ENCODE measurements at regions not wholly inside any gene's neighbourhood (a gene's known extent, or its start where the extent isn't known, plus 50 kb on each side); places are given as distances from the start of the nearest gene placed in this dataset.
A peak's percentile ranks its signal among the peaks of the same experiment; 100 is the strongest.

GRCh38 chr6:44004625-44005506 is 122.4 kb downstream of the MRPL14 start:
- Histone ChIP-seq H3K27me3 (replicated peaks in 1 of 2; ENCODE audit: control insufficient read depth in 2 of 2, insufficient read depth in 2 of 2, low read length in 1 of 2) (peaks cover 0 to 4% of the 10 kb centered on the region in 2 experiments; a peak in 2 of 4 replicates), H4K20me1 (ENCODE audit: control insufficient read depth, insufficient read depth) (no peaks in the 10 kb centered on the region), H3K79me2 (ENCODE audit: control insufficient read depth, insufficient read depth, low read length) (no peaks in the 10 kb centered on the region; the same call in 1 of the 2 replicates), H3K4me1 (ENCODE audit: control insufficient read depth, insufficient read depth, low read length) (peaks cover 20% of the 10 kb centered on the region), H2AFZ (ENCODE audit: control insufficient read depth, low read depth, low read length) (no peak overlapping the region), H3K9ac (ENCODE audit: control insufficient read depth, insufficient read depth, low read length) (no peak overlapping the region), H3K9me3 (replicated peaks; ENCODE audit: control insufficient read depth, insufficient read depth, low read length) (no peaks in the 10 kb centered on the region), H3K36me3 (ENCODE audit: control insufficient read depth in 2 of 2, insufficient read depth in 2 of 2, low read length in 1 of 2) (no peaks in the 10 kb centered on the region), H3K4me2 (ENCODE audit: control insufficient read depth, insufficient read depth) (no peak overlapping the region), H3K27ac (ENCODE audit: control insufficient read depth, insufficient read depth) (no peak overlapping the region), H3K4me3 (no peak overlapping the region)
- RAD21 ChIA-PET (ENCODE audit: unreplicated experiment) = interaction anchor here (0.8 to 8.3 kb wide), 10 partner anchors 14 to 231 kb away, joined by 3 to 138 read pairs (median 4); no protein-coding TSS in a partner anchor
- WGBS (ENCODE audit: insufficient coverage, insufficient replicate concordance, low lambda C conversion rate, missing lambda C conversion rate) = 23% methylated on average over 6 of the region's 7 CpGs
- intact Hi-C loops (cut with micrococcal nuclease; ENCODE audit: unreplicated experiment) (loop anchor here (5.0 kb wide), 3 partner anchors 148 to 338 kb away; no protein-coding TSS in a partner anchor), in situ Hi-C loops (cut with MboI) (loop anchor here (5.0 kb wide), 1 partner anchor 233 kb away; the partner anchor contains the start of gene VEGFA)
- CTCF ChIA-PET = interaction anchor here (0.8 to 7.3 kb wide), 17 partner anchors 10 to 337 kb away, joined by 3 to 70 read pairs (median 4); partner anchors contain the start of gene VEGFA
- DNase-seq (ENCODE audit: low read depth, low spot score) = no peak
- SMC1A ChIA-PET (ENCODE audit: uncharacterized antibody, unreplicated experiment) = interaction anchor here (0.7 to 6.5 kb wide), 10 partner anchors 11 to 280 kb away, joined by 3 to 33 read pairs (median 4); partner anchors contain the start of gene VEGFA
- POLR2A ChIA-PET = interaction anchor here (0.7 to 7.1 kb wide), 10 partner anchors 9 to 318 kb away, joined by 3 to 74 read pairs (median 8); partner anchors contain the start of gene VEGFA
- FAIRE-seq = no peak
- BruUV-seq (replicated peaks) = no TSS peak
- peak; percentile 15 for ATAC-seq
- TF ChIP-seq CBX5 (IDR thresholded peaks at IDR 0.05; ENCODE audit: low read depth) = no peak
- TF ChIP-seq MAX (IDR thresholded peaks at IDR 0.05; ENCODE audit: low read depth, low read length) = no peak
- no peak for TF ChIP-seq BRCA1 (IDR thresholded peaks at IDR 0.05; ENCODE audit: low read depth, low read length)
- TF ChIP-seq SMC3 (IDR thresholded peaks at IDR 0.05; ENCODE audit: borderline replicate concordance, low read length) = peak; percentile 36; the same call in 1 of the 2 replicates
- peak; percentile 20 for TF ChIP-seq PBX3 (IDR thresholded peaks at IDR 0.05; ENCODE audit: insufficient replicate concordance, low read depth, low read length)
- no peak for TF ChIP-seq MYB (IDR thresholded peaks at IDR 0.05; ENCODE audit: borderline replicate concordance, low read depth, low read length)
- TF ChIP-seq GATAD2B (conservative IDR thresholded peaks at IDR 0.05; ENCODE audit: low read depth) = no peak
- TF ChIP-seq BACH1 (IDR thresholded peaks at IDR 0.05; ENCODE audit: borderline replicate concordance) = no peak; the same call in 1 of the 2 replicates
- TF ChIP-seq PKNOX1 (IDR thresholded peaks at IDR 0.05) = peak; percentile 68
- TF ChIP-seq, protein P1, sequence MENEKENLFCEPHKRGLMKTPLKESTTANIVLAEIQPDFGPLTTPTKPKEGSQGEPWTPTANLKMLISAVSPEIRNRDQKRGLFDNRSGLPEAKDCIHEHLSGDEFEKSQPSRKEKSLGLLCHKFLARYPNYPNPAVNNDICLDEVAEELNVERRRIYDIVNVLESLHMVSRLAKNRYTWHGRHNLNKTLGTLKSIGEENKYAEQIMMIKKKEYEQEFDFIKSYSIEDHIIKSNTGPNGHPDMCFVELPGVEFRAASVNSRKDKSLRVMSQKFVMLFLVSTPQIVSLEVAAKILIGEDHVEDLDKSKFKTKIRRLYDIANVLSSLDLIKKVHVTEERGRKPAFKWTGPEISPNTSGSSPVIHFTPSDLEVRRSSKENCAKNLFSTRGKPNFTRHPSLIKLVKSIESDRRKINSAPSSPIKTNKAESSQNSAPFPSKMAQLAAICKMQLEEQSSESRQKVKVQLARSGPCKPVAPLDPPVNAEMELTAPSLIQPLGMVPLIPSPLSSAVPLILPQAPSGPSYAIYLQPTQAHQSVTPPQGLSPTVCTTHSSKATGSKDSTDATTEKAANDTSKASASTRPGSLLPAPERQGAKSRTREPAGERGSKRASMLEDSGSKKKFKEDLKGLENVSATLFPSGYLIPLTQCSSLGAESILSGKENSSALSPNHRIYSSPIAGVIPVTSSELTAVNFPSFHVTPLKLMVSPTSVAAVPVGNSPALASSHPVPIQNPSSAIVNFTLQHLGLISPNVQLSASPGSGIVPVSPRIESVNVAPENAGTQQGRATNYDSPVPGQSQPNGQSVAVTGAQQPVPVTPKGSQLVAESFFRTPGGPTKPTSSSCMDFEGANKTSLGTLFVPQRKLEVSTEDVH (IDR thresholded peaks at IDR 0.05; ENCODE audit: low read depth, partially characterized antibody) = no peak
- no peak for TF ChIP-seq TCF7 (IDR thresholded peaks at IDR 0.05; ENCODE audit: borderline replicate concordance)
- TF ChIP-seq, protein P2, sequence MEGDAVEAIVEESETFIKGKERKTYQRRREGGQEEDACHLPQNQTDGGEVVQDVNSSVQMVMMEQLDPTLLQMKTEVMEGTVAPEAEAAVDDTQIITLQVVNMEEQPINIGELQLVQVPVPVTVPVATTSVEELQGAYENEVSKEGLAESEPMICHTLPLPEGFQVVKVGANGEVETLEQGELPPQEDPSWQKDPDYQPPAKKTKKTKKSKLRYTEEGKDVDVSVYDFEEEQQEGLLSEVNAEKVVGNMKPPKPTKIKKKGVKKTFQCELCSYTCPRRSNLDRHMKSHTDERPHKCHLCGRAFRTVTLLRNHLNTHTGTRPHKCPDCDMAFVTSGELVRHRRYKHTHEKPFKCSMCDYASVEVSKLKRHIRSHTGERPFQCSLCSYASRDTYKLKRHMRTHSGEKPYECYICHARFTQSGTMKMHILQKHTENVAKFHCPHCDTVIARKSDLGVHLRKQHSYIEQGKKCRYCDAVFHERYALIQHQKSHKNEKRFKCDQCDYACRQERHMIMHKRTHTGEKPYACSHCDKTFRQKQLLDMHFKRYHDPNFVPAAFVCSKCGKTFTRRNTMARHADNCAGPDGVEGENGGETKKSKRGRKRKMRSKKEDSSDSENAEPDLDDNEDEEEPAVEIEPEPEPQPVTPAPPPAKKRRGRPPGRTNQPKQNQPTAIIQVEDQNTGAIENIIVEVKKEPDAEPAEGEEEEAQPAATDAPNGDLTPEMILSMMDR (IDR thresholded peaks at IDR 0.05 in 2 of 3, conservative IDR thresholded peaks at IDR 0.05 in 1 of 3; ENCODE audit: control insufficient read depth in 2 of 3, extremely low read depth in 1 of 3, insufficient read depth in 1 of 3, low read depth in 3 of 3, low read length in 3 of 3) = peak; percentile 23 to 63 (median 52); a peak in 5 of 6 replicates
- TF ChIP-seq NRF1 (conservative IDR thresholded peaks at IDR 0.05; ENCODE audit: low read depth, low read length) = no peak
- TF ChIP-seq ATF7 (IDR thresholded peaks at IDR 0.05; ENCODE audit: low read depth) = 0 out of 2 replicates have a peak, but pooled peaks have one; percentile 12
